T-helper 2 cell treated with Interferon-gamma antibody and Interleukin-4, amounts not matched to agents 100 ng/mL and 5 ng/mL, for 36 hours (primary cell): ENCODE measurements at regions not wholly inside any gene's neighbourhood (a gene's known extent, or its start where the extent isn't known, plus 50 kb on each side); places are given as distances from the start of the nearest gene placed in this dataset.
"Not testable (repeated sequence)": the region's sequence is repeated elsewhere in the genome, so short reads cannot be mapped to it uniquely, and the experiment has no call there.

Source experiments
- intact Hi-C: fragments of 100-400 bp; cut with micrococcal nuclease; formaldehyde crosslinking; loops from one replicate; pipeline ENCODE4 v1.15.1; 2023

- intact Hi-C loops = no loop called here
These were observed 121.2 kb upstream of the FOXP2 start for GRCh38 chr7:114293289-114294012.

- intact Hi-C loops = loop anchor here (10.0 kb wide), 1 partner anchor 195 kb away; no protein-coding TSS in a partner anchor
These were observed 134.7 kb upstream of the FOXP2 start for GRCh38 chr7:114279901-114280300.

- intact Hi-C loops = loop anchor here (10.0 kb wide), 1 partner anchor 188 kb away; no protein-coding TSS in a partner anchor
These were observed 141.4 kb upstream of the FOXP2 start for GRCh38 chr7:114273218-114273617.

GRCh38 chr7:114269714-114270113 lies 144.9 kb upstream of the FOXP2 start:
- intact Hi-C loops = loop anchor here (10.0 kb wide), 1 partner anchor 185 kb away; no protein-coding TSS in a partner anchor

DNA sequence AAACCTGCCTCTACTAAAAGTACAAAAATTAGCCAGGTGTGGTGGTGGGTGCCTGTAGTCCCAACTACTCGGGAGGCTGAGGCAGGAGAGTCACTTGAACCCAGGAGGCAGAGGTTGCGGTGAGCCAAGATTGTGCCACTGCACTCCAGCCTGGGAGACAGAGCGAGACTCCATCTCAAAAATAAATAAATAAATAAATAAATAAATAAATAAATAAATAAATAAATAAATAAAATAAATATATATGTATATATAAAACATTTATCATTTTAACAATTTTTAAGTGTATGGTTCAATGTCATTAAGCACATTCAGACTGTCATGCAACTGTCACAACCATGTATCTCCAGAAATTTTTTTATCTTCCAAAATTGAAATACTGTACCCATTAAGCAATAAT lies 147.1 kb upstream of the FOXP2 start:
- intact Hi-C loops = not testable (repeated sequence)

DNA sequence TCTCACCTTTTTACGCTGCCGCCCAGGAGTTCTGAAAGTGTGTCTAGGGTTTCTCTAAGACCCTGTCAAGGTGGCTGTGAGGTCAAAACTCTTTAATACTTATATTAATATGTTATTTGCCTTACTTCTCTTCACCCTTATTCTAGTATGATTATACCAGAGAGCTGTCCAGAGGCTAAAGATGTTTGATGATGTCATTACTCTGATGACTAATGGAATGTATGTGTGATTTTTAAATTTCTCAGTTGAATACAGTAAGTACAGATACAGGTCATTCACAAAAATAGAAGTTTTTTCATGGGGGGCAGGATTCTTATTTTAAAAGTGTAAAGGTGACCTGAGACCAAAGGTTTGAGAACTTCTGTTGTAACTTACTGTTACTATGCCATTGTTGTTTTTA lies 150.6 kb upstream of the FOXP2 start:
- intact Hi-C loops = no loop called here

- intact Hi-C loops = no loop called here
These were observed 151.4 kb upstream of the FOXP2 start for GRCh38 chr7:114263219-114263618.

DNA sequence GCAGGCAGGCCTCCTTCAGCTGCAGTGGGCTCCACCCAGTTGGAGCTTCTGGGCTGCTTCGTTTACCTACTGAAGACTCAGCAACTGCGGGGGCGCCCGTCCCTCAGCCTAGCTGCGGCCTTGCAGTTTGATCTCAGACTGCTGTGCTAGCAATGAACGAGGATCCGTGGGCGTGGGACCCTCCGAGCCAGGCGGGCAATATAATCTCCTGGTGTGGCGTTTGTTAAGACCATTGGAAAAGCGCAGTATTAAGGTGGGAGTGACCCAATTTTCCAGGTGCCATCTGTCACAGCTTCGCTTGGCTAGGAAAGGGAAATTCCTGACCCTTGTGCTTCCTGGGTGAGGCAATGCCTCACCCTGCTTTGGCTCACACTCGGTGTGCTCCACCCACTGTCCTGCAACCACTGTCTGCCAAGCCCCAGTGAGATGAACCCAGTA lies 159.2 kb upstream of the FOXP2 start:
- intact Hi-C loops = no loop called here

DNA sequence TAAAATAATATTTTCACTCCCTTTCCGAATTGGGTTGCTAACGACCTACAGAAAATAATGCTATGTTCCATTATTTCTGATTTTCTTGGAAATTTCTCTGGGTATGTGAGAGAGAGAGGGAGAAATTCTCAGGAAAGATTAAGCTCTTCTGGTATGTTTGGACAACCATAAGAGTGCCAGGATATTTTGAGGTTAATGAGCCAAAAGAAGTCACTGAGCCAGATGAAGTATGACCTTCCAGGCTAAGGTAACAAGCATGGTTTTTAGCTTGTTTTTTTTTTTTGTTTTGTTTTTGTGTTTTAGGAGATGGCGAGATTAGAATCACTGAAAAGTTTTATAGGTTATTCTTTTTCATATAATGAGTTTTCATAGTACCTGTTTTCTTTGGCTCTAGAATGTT lies 171.0 kb upstream of the FOXP2 start:
- intact Hi-C loops = no loop called here

- intact Hi-C loops = no loop called here
These were observed 171.6 kb upstream of the FOXP2 start for GRCh38 chr7:114242992-114243507.

DNA sequence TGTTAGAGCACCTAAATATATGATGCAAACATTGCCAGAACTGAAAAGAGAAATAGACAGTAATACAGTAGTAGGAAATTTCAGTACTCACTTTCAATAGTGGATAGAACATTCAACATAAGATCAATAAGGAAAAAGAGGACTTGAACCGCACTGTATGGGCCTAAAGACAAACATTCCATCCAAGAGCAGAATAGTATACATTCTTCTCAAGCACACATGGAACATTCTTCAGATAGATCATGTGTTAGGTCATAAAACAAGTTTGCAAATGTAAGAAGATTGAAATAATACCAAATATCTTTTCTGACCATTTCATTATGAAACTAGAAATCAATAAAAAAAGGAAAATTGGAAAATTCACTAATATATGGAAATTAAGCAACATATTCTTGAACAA lies 185.4 kb upstream of the FOXP2 start:
- intact Hi-C loops = no loop called here

DNA sequence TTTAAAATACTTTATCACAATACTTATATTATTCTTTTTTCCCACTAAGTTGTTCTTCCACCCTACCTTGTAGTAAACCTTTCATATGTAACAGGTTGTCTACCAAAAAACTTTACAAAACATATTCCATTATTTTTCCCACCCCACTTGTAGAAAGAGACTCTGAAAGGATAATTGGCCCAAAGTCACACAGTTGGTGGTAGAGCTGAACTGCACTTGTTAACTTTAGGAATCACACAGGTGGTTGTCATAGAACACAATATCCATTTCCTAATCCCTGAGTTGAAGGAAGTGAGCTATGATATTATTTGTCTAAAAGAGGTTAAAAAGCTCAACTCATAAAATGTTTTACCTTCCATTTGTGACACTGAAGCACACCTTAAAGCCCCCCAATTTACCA lies 188.8 kb upstream of the FOXP2 start:
- intact Hi-C loops = no loop called here

- intact Hi-C loops = no loop called here
These were observed 196.3 kb upstream of the FOXP2 start for GRCh38 chr7:114218283-114218682.

- intact Hi-C loops = no loop called here
These were observed 197.4 kb upstream of the FOXP2 start for GRCh38 chr7:114217026-114217806.

- intact Hi-C loops = no loop called here
These were observed 200.1 kb upstream of the FOXP2 start for GRCh38 chr7:114214466-114214865.

DNA sequence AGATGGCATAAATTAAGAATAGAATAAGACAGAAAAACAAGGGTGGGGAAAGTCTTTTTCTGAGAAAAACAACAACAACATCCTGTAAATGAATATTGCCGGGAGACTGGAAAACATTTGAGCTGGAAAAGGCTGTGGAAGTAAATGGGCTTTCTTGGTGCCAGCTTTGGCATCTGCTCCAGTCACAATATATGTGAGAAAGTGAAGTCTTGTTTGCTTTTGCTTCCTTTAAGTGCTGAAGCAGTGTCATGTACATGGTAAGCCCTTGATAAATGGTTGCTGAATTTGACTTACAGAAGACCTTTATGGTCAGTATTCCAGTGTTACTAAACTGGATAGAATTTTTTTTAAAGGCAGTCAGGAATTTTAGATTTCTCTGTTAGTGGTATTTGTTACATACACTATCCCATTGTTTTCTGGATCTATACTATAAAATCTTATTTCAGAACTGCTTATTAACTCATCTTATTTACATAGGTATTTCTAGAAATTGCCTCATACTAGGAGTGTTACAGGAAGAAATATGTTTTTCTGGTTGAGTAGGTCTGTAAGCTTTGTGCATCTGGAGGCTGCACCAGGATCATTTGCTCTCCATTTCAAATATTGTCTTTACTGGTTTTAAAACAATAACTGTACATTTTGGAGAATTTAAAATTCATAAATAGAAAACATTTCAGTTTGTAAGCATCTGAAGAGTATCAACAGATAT lies 201.7 kb upstream of the FOXP2 start:
- intact Hi-C loops = no loop called here

DNA sequence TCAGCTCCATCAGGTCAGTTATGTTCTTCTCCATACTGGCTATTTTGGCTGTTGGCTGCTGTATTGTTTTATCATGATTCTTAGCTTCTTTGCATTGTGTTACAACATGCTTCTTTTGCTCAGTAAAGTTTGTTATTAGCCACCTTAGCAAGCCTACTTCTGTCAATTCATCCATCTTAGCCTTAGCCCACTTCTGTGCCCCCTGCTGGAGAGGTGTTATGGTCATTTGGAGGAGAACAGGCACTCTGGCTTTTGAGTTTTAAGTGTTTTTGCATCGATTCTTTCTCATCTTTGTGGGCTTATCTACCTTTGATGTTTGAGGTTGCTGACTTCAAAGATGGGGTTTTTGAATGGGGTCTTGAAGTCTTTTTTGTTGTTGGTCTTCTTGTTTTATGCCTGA lies 204.6 kb upstream of the FOXP2 start:
- intact Hi-C loops = no loop called here

DNA sequence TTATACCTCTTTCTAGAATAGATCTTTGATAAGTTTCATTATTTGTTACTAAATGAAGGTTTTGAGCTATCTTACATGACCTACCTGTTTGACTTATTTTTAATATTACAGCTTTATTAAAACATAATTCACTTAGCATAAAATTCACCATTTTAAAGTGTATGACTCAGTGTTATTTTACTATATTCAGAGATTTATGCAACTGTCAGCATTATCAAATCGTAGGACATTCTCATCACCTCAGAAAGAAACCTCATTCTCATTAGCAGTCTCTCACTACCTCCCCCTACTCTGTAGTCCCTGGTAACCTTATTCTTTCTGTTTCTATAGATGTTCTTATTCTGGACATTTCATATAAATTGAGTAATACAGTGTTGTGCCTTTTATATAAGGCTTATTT lies 207.9 kb upstream of the FOXP2 start:
- intact Hi-C loops = no loop called here

DNA sequence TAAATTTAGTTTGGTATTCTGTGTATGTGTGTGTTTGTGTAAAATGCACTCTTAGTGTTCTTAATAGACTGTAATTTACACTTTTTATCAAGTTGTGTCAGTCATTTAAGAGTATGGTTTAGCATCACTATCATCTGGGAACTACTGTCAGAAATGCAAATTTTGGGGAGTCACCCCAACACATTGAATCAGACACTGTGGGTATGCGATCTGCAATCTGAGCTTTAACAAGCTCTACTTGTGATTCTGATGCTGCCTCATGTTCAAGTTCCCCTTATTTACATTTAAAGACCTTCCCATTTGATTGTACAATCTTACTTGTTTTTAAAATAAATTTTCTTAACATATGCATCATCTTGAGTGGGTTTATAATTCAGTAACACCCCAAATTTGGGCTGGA lies 218.1 kb upstream of the FOXP2 start:
- intact Hi-C loops = no loop called here

DNA sequence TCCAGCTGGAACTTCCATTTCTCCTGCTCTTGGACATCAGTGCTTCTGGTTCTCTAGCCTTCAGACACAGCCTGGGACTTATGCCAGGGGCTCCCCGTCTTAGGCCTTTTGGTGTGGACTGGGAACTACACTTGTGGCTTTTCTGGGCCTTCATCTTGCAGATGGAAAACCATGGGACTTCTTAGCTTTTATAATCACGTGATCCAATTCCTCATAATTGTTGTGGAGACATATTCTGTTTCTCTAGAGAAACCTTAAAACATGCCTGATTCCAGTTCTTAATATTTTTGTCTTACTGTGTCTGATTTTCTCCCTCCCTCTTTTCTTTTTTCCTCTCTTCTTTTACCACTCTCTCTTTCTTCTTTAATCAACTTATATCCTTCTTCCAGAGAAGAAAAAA lies 224.2 kb upstream of the FOXP2 start:
- intact Hi-C loops = no loop called here

- intact Hi-C loops = no loop called here
These were observed 231.1 kb upstream of the FOXP2 start for GRCh38 chr7:114183311-114184088.
